ENCODE measurements at regions not wholly inside any gene's neighbourhood (a gene's known extent, or its start where the extent isn't known, plus 50 kb on each side); places are given as distances from the start of the nearest gene placed in this dataset.

DNA sequence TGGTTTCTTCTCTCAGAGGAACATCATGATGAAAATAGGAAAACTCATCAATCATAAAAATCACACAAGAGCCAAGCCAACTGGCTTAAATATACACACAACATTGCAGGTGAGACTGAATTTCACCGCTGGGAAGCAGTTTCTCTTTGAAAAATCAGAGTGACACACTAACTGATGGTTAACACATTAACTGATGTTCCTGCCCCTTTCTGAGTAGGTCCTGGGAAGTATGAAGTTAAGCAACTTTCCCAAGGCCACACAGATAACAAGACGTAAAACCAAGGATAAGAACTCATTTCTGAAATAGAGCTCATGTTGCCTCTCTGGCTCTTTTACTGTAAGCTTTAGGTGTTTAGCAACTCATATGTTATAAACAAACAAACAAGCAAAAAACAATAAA is 813.7 kb upstream of the HS3ST1 start:
- H3K9me3 ChIP-seq, result no peaks in the 10 kb centered on the region
- DNase-seq (ENCODE audit: low spot score) (no peak), ATAC-seq (ENCODE audit: insufficient number of reproducible peaks, low FRiP score, low read depth) (no peak)
- TF ChIP-seq, protein P1, sequence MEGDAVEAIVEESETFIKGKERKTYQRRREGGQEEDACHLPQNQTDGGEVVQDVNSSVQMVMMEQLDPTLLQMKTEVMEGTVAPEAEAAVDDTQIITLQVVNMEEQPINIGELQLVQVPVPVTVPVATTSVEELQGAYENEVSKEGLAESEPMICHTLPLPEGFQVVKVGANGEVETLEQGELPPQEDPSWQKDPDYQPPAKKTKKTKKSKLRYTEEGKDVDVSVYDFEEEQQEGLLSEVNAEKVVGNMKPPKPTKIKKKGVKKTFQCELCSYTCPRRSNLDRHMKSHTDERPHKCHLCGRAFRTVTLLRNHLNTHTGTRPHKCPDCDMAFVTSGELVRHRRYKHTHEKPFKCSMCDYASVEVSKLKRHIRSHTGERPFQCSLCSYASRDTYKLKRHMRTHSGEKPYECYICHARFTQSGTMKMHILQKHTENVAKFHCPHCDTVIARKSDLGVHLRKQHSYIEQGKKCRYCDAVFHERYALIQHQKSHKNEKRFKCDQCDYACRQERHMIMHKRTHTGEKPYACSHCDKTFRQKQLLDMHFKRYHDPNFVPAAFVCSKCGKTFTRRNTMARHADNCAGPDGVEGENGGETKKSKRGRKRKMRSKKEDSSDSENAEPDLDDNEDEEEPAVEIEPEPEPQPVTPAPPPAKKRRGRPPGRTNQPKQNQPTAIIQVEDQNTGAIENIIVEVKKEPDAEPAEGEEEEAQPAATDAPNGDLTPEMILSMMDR (IDR thresholded peaks at IDR 0.05), result no peak
- no peak overlapping the region for H3K4me3 ChIP-seq
- H3K4me1 ChIP-seq (ENCODE audit: control insufficient read depth in 1 of 2, low read depth in 2 of 2), result no peaks in the 10 kb centered on the region
- no peaks in the 10 kb centered on the region for H3K36me3 ChIP-seq
- no peaks in the 10 kb centered on the region for H3K27me3 ChIP-seq (replicated peaks; ENCODE audit: insufficient read depth)
- no peak overlapping the region for H3K27ac ChIP-seq

DNA sequence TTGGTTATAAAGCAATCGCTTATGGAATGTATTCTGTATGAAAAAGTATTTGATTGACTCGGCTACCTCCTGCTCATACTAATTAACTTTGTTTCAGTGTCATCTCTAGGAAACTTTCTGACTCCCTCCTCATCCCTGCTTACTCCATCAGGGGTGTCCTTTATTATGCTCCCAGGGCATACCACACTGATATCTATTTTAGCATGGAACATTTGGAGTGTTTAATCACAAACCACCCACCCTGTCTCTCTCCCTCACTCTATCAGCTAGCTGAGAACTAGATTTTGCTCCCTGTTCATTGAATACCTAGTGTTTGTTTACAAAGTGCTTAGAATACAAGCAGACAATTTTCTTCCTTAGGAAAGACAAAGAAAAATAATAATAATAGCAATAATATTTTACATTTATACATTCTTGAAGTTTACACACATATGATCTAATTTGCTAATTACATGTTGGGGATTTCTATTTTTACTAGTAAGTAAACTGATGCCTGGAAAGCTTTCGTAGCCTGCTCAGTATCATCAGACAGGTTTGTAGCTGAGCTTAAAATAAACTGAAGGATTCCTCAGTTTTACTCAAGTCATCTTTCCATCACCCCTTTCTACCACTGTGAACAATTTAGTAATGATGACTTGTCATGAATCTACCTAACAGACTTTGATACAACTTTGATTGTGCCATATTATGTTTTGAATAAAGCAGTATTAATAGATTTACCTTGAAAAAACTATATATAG is 811.4 kb upstream of the HS3ST1 start:
- no peaks in the 10 kb centered on the region for H3K9me3 ChIP-seq
- no peak overlapping the region for H3K27ac ChIP-seq
- ATAC-seq (ENCODE audit: insufficient number of reproducible peaks, low FRiP score, low read depth) (no peak), DNase-seq (ENCODE audit: low spot score) (no peak)
- TF ChIP-seq, protein P1 (IDR thresholded peaks at IDR 0.05), result no peak
- no peaks in the 10 kb centered on the region for H3K36me3 ChIP-seq
- H3K4me3 ChIP-seq, result no peak overlapping the region
- no peaks in the 10 kb centered on the region for H3K4me1 ChIP-seq (ENCODE audit: control insufficient read depth in 1 of 2, low read depth in 2 of 2)
- H3K27me3 ChIP-seq (replicated peaks; ENCODE audit: insufficient read depth), result no peaks in the 10 kb centered on the region

DNA sequence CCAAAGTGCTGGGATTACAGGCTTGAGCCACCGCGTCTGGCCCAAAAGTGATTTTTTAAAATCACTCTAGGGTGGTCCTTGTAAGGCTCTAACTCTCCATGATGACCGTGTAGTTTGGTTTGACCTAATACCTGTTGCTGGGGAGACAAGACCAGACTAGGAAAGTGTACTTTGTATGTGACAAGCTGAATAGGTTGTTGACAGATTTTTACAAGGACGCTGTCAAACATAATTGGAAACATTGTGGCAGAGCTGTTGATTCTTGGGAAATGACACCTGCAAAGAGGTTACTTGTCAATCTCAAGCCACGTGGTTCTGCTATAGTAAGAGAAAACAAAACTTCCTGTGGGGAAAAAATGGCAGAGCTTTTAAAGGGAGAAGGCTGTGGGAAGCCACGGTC is 802.4 kb upstream of the HS3ST1 start:
- Histone ChIP-seq H3K36me3 (no peaks in the 10 kb centered on the region), H3K4me3 (no peak overlapping the region), H3K27ac (no peak overlapping the region), H3K9me3 (no peaks in the 10 kb centered on the region), H3K27me3 (replicated peaks; ENCODE audit: insufficient read depth) (no peaks in the 10 kb centered on the region), H3K4me1 (ENCODE audit: control insufficient read depth in 1 of 2, low read depth in 2 of 2) (no peaks in the 10 kb centered on the region)
- no peak for ATAC-seq (ENCODE audit: insufficient number of reproducible peaks, low FRiP score, low read depth)
- no peak for DNase-seq (ENCODE audit: low spot score)
- TF ChIP-seq, protein P1 (IDR thresholded peaks at IDR 0.05), result no peak

DNA sequence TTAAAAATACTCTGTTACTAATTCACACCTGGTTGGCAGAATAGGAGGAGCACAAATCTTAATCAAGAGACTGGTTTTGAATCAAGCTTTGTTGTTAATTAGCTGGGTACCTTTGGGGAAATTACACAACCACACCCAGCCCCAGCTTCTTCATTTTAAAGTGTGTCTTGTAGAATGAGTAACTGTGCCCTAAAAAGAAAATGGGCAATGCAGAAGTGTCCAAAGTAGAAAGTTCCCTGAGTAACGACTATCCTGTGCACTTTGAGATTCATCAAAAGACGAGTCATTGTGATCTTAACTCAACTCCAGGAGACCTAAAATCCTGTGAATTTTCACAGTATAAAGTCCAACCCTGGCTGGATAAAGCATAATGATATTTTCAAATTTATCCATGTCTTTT is 792.3 kb upstream of the HS3ST1 start:
- Histone ChIP-seq H3K36me3 (no peaks in the 10 kb centered on the region), H3K4me1 (ENCODE audit: control insufficient read depth in 1 of 2, low read depth in 2 of 2) (no peaks in the 10 kb centered on the region), H3K27me3 (replicated peaks; ENCODE audit: insufficient read depth) (no peaks in the 10 kb centered on the region), H3K27ac (no peak overlapping the region), H3K4me3 (no peak overlapping the region), H3K9me3 (no peaks in the 10 kb centered on the region)
- ATAC-seq (ENCODE audit: insufficient number of reproducible peaks, low FRiP score, low read depth) (no peak), DNase-seq (ENCODE audit: low spot score) (no peak)
- TF ChIP-seq, protein P1 (IDR thresholded peaks at IDR 0.05), result no peak

DNA sequence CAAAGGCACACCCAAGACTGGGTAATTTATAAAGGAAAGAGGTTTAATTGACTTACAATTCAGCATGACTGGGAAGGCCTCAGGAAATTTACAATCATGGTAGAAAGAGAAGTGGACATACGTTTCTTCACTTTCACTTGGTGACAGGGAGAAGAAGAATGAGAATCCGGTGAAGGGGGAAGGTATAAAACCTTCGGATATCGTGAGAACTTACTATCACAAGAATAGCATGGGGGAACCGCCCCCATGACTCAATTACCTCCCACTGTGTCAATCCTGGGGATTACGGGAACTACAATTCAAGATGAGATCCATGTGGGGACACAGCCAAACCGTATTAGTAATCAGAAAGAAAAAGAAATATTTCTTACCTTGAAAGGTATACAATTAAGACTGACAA is 782.9 kb upstream of the HS3ST1 start:
- ATAC-seq (ENCODE audit: insufficient number of reproducible peaks, low FRiP score, low read depth) (no peak), DNase-seq (ENCODE audit: low spot score) (no peak)
- TF ChIP-seq, protein P1 (IDR thresholded peaks at IDR 0.05), result no peak
- no peaks in the 10 kb centered on the region for H3K36me3 ChIP-seq
- no peak overlapping the region for H3K27ac ChIP-seq
- H3K27me3 ChIP-seq (replicated peaks; ENCODE audit: insufficient read depth), result no peaks in the 10 kb centered on the region
- no peak overlapping the region for H3K4me3 ChIP-seq
- H3K9me3 ChIP-seq, result no peaks in the 10 kb centered on the region
- no peaks in the 10 kb centered on the region for H3K4me1 ChIP-seq (ENCODE audit: control insufficient read depth in 1 of 2, low read depth in 2 of 2)
